Activated CD8-positive, alpha-beta T cell treated with anti-CD3 and anti-CD28 coated beads for 36 hours (primary cell): ENCODE measurements at regions not wholly inside any gene's neighbourhood (a gene's known extent, or its start where the extent isn't known, plus 50 kb on each side); places are given as distances from the start of the nearest gene placed in this dataset.

Source experiments
- ATAC-seq: fragments of 200-7000 bp; cut with Tn5 transposase; one replicate; pipeline ENCODE4 v1.10.0; 2021; ENCODE audit warnings: mild to moderate bottlenecking, moderate library complexity
- CTCF ChIA-PET: fragments of 350-600 bp; sonication (Branson Sonifier 250); formaldehyde crosslinking; loops from one replicate; lab custom pipeline; 2021; ENCODE audit warnings: antibody characterized with exemption; lab: Charles Lee
- POLR2A ChIA-PET: fragments of 350-600 bp; sonication (Branson Sonifier 250); formaldehyde crosslinking; loops from one replicate; lab custom pipeline; 2021; ENCODE audit warnings: antibody characterized with exemption; lab: Charles Lee
- DNase-seq: peaks from one replicate; pipeline ENCODE4 v3.0.0-alpha.2; 2020
- H3K27ac Mint-ChIP-seq: one replicate; pipeline ENCODE4 v1.8.0; 2021; ENCODE audit warnings: mild to moderate bottlenecking, mixed read lengths
- H3K27me3 Mint-ChIP-seq: one replicate; pipeline ENCODE4 v1.8.0; 2021; ENCODE audit warnings: mixed read lengths
- H3K36me3 Mint-ChIP-seq: one replicate; pipeline ENCODE4 v1.8.0; 2021; ENCODE audit warnings: low read depth, mixed read lengths
- H3K4me1 Mint-ChIP-seq: one replicate; pipeline ENCODE4 v1.8.0; 2021; ENCODE audit warnings: low read depth, mixed read lengths
- H3K4me3 Mint-ChIP-seq: one replicate; pipeline ENCODE4 v1.8.0; 2021; ENCODE audit warnings: mild to moderate bottlenecking, moderate library complexity, mixed read lengths
- H3K9me3 Mint-ChIP-seq: one replicate; pipeline ENCODE4 v1.8.0; 2021; ENCODE audit warnings: mixed read lengths
- intact Hi-C: fragments of 100-400 bp; cut with micrococcal nuclease; formaldehyde crosslinking; loops from one replicate; pipeline ENCODE4 v1.10.0; 2022
- TF ChIP-seq, protein P1 (sequence below): fragments of 200-600 bp; IDR thresholded peaks from one replicate; pipeline ENCODE4 v1.8.0; 2022; ENCODE audit warnings: antibody characterized with exemption, mild to moderate bottlenecking

DNA sequence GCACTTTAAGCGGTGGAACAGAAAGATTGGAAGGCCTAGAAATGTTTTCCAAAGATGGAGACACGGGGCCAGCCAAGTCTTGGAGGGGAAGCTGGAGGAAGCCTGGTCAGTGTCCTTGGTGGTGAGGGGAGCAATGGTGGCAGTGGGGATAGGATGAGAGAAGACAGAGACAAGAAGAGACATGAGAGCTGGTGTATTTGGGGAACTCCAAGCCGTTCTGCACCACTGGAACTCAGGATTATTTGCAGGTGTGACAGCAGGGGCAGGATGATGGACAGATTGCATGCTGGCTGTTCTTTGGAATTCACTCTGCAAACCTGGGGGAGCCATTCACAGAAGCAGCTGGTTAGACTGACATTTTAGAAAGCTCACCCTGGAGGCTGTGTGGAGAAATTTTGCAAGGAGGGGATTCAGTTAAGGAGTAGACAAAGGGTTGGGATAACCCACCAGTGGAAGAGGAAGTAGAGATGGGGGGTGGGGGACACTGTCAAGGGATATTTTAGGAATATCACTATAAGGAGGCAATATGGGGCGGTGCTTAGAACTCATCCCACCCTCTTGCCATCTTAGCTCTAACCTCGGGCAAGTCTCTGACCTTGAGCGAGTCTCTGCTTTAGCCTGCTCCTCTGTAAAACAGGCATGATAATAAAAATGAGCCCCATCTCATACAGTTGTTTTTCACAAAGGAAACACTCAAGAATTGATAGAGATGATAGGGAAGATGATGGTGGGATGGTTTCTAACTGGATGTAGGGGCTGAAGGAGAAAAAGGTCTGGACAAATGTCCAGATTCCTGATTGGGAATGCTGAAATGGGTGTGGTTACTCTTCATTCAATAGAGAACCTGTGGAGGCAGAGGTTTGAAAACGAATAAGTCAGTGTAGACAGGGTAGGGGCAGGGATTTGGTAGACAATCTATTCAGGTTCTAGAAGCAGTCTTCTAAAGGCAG lies 175.8 kb downstream of the MYCN start:
- Mint-ChIP-seq H3K9me3 (no peaks in the 10 kb centered on the region), H3K27me3 (no peaks in the 10 kb centered on the region), H3K27ac (no peak overlapping the region), H3K4me3 (no peak overlapping the region), H3K4me1 (no peaks in the 10 kb centered on the region), H3K36me3 (no peaks in the 10 kb centered on the region)
- ATAC-seq, result no peak
- CTCF ChIA-PET, result no interaction called here
- POLR2A ChIA-PET, result no interaction called here
- no peak for DNase-seq
- TF ChIP-seq, protein P1, sequence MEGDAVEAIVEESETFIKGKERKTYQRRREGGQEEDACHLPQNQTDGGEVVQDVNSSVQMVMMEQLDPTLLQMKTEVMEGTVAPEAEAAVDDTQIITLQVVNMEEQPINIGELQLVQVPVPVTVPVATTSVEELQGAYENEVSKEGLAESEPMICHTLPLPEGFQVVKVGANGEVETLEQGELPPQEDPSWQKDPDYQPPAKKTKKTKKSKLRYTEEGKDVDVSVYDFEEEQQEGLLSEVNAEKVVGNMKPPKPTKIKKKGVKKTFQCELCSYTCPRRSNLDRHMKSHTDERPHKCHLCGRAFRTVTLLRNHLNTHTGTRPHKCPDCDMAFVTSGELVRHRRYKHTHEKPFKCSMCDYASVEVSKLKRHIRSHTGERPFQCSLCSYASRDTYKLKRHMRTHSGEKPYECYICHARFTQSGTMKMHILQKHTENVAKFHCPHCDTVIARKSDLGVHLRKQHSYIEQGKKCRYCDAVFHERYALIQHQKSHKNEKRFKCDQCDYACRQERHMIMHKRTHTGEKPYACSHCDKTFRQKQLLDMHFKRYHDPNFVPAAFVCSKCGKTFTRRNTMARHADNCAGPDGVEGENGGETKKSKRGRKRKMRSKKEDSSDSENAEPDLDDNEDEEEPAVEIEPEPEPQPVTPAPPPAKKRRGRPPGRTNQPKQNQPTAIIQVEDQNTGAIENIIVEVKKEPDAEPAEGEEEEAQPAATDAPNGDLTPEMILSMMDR, result no peak
- intact Hi-C loops, result no loop called here

DNA sequence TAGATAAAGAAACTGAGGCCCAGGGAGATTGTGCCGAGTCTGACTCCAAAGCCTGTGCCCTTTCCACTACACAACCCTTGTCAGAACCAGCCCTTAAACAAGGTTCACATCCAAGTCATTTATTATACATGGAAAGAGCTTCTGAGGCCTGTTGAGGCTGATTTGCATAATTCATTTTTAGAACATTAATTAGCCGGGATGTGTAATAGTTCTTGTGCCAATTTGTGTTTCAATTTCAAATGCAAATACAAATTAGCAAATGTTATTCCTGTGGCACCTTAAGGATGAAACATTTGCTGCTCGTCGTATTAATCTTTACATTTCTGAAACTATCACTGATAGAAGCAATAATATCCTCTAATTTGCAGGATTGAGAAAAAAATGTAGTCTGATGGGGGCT lies 174.9 kb downstream of the MYCN start:
- no peaks in the 10 kb centered on the region for H3K4me1 Mint-ChIP-seq
- H3K27ac Mint-ChIP-seq, result no peak overlapping the region
- no peaks in the 10 kb centered on the region for H3K36me3 Mint-ChIP-seq
- H3K4me3 Mint-ChIP-seq, result no peak overlapping the region
- POLR2A ChIA-PET, result no interaction called here
- H3K27me3 Mint-ChIP-seq, result no peaks in the 10 kb centered on the region
- TF ChIP-seq, protein P1, result no peak
- intact Hi-C loops, result no loop called here
- ATAC-seq (no peak), DNase-seq (no peak)
- CTCF ChIA-PET, result no interaction called here
- no peaks in the 10 kb centered on the region for H3K9me3 Mint-ChIP-seq

DNA sequence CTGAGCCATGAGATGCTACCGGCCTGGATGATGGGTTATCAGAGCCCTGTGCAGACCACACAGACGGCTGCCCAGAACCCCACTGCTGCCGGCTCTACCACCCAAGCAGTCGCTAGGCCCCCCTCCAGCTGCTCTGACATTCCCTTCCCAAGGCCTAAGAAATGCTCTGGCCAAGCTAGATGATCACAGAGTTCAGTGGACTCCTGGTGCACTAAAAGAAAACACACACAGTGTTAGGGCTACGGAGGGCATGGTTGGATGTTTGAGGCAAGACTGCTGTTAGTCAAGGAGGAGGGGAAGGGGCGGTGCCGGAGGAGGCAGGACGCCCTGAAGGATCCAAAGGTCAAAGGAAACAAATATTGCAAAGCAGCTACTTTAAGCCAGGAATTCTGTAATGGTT lies 174.5 kb downstream of the MYCN start:
- Mint-ChIP-seq H3K4me1 (no peaks in the 10 kb centered on the region), H3K9me3 (no peaks in the 10 kb centered on the region), H3K27me3 (no peaks in the 10 kb centered on the region), H3K27ac (no peak overlapping the region), H3K36me3 (no peaks in the 10 kb centered on the region), H3K4me3 (no peak overlapping the region)
- DNase-seq, result no peak
- ChIA-PET POLR2A (no interaction called here), CTCF (no interaction called here)
- intact Hi-C loops, result no loop called here
- TF ChIP-seq, protein P1, result no peak
- no peak for ATAC-seq

DNA sequence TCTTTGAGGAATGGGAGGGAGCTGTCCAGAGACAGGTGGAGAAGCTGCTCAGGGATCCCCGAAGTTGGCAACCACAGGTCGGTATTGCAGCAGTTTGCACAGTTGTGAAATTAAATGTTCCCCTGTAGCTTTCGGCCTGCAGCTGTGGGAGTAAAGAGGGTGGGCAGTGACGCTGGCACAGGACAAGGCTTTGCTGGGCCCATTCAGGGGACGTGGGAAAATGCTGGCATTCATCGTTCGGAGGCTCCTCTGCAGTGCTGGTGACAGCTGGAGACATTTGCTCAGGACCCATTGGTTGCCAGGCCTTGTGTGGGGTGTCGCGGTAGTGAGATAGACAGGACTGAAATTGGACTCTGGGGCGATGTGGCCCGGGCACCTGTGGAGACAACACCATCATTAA lies 173.7 kb downstream of the MYCN start:
- Mint-ChIP-seq H3K4me3 (no peak overlapping the region), H3K27me3 (no peaks in the 10 kb centered on the region), H3K4me1 (no peaks in the 10 kb centered on the region), H3K27ac (no peak overlapping the region), H3K9me3 (no peaks in the 10 kb centered on the region), H3K36me3 (no peaks in the 10 kb centered on the region)
- ATAC-seq (no peak), DNase-seq (no peak)
- intact Hi-C loops, result no loop called here
- TF ChIP-seq, protein P1, result no peak
- ChIA-PET POLR2A (no interaction called here), CTCF (no interaction called here)

DNA sequence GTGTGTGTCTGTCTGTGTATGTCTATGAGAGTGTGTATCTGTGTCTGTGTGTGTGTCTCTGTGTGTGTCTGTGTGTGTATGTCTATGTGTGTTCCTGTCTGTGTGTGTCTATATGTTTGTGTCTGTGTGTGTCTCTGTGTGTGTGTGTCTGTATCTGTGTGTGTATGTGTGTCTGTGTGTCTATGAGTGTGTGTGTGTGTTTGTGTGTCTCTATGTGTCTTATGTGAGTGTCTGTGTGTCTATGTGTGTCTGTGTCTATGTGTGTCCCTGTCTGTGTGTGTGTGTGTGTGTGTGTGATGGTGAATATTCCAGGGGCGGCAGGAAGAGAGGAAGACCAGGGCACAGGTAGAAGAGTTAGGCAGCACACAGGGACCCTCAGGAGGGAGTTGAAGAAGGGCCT lies 173.2 kb downstream of the MYCN start:
- Mint-ChIP-seq H3K27me3 (no peaks in the 10 kb centered on the region), H3K4me3 (no peak overlapping the region), H3K27ac (no peak overlapping the region), H3K9me3 (no peaks in the 10 kb centered on the region), H3K36me3 (no peaks in the 10 kb centered on the region), H3K4me1 (no peaks in the 10 kb centered on the region)
- intact Hi-C loops, result no loop called here
- TF ChIP-seq, protein P1, result no peak
- ATAC-seq, result no peak
- POLR2A ChIA-PET, result no interaction called here
- DNase-seq, result no peak
- CTCF ChIA-PET, result no interaction called here
